Panc1 (cell line): ENCODE measurements at regions not wholly inside any gene's neighbourhood (a gene's known extent, or its start where the extent isn't known, plus 50 kb on each side); places are given as distances from the start of the nearest gene placed in this dataset.
A peak's percentile ranks its signal among the peaks of the same experiment; 100 is the strongest.

Experiments
- ATAC-seq: fragments of 200-7000 bp; cut with Tn5 transposase; 2 replicates; pipeline ENCODE4 v1.9.1; 2020; ENCODE audit warnings: mild to moderate bottlenecking, moderate library complexity
- BruUV-seq: library from RNA; stranded (reverse); fragments of 400-500 nt; replicated peaks from 2 replicates; lab custom pipeline; 2021; lab: Mats Ljungman, UMichigan
- CTCF ChIA-PET: fragments of 300-600 bp; sonication (Branson Sonifier 250); formaldehyde crosslinking; loops from one replicate; lab custom pipeline; 2022; ENCODE audit warnings: antibody characterized with exemption; lab: Charles Lee
- POLR2A ChIA-PET: fragments of 300-600 bp; sonication (Branson Sonifier 250); formaldehyde crosslinking; loops from one replicate; lab custom pipeline; 2022; ENCODE audit warnings: antibody characterized with exemption; lab: Charles Lee
- DNase-seq: peaks from one replicate; pipeline ENCODE4 v3.0.0-alpha.2; 2010; ENCODE audit warnings: low read depth, low spot score
- H3K27ac ChIP-seq: 2 replicates; pipeline ENCODE4 v1.5.1; 2011; ENCODE audit warnings: mild to moderate bottlenecking, low read length, inconsistent platforms
- H3K27me3 ChIP-seq: fragments of 200-500 bp; sonication (Bioruptor generic); 2 replicates; pipeline ENCODE4 v1.6.0; 2014; ENCODE audit warnings: low read length, inconsistent platforms; ENCODE audit not compliant: control insufficient read depth, insufficient read depth
- H3K36me3 ChIP-seq: fragments of 200-500 bp; sonication (Bioruptor generic); 2 replicates; pipeline ENCODE4 v1.5.1; 2014; ENCODE audit warnings: inconsistent platforms, mild to moderate bottlenecking, low read length, moderate library complexity; ENCODE audit not compliant: control insufficient read depth, insufficient read depth
- H3K4me1 ChIP-seq: 2 replicates; pipeline ENCODE4 v1.5.1; 2011; ENCODE audit warnings: inconsistent platforms, mild to moderate bottlenecking, low read length, moderate library complexity; ENCODE audit not compliant: control insufficient read depth, insufficient read depth
- H3K4me3 ChIP-seq, 2 experiments: 2 replicates each; pipeline ENCODE4 v1.5.1; 2011 to 2012; ENCODE audit warnings: low read depth in 2 of 2, low read length in 2 of 2, mild to moderate bottlenecking in 2 of 2, inconsistent platforms in 1 of 2, moderate library complexity in 1 of 2
- H3K9me3 ChIP-seq: fragments of 200-500 bp; sonication (Bioruptor generic); 2 replicates; pipeline ENCODE4 v1.5.1; 2014; ENCODE audit warnings: low read depth, mild to moderate bottlenecking, inconsistent platforms, low read length, moderate library complexity; ENCODE audit not compliant: control insufficient read depth, insufficient read depth
- CTCF ChIP-seq: fragments of 450-650 bp; IDR thresholded peaks from 2 replicates; pipeline ENCODE4 v1.5.1; 2017; ENCODE audit warnings: mild to moderate bottlenecking
- POLR2AphosphoS5 ChIP-seq: IDR thresholded peaks from 2 replicates; pipeline ENCODE4 v1.6.1; 2012; ENCODE audit warnings: mild to moderate bottlenecking, low read depth, low read length, moderate library complexity
- REST ChIP-seq, 2 experiments: IDR thresholded peaks; 2 replicates each; pipeline ENCODE4 v1.6.1; 2011 to 2012; ENCODE audit warnings: low read depth in 2 of 2, control low read depth in 1 of 2, low read length in 1 of 2, mild to moderate bottlenecking in 1 of 2, moderate library complexity in 1 of 2; ENCODE audit not compliant: insufficient read depth in 1 of 2
- SIN3A ChIP-seq: IDR thresholded peaks from 2 replicates; pipeline ENCODE4 v1.6.1; 2012; ENCODE audit warnings: low read depth, mild to moderate bottlenecking, low read length, moderate library complexity, borderline replicate concordance; ENCODE audit not compliant: insufficient read depth
- TCF7L2 ChIP-seq: IDR thresholded peaks from 2 replicates; pipeline ENCODE4 v1.6.1; 2011; ENCODE audit warnings: mild to moderate bottlenecking, low read depth, low read length, inconsistent platforms
- in situ Hi-C: cut with HindIII; loops from 2 replicates; pipeline ENCODE4 v1.10.0; 2016; ENCODE audit warnings: low sequenced_read_pairs, low pct_unique_long_range_greater_than_20kb
- intact Hi-C: fragments of 100-400 bp; cut with micrococcal nuclease; formaldehyde crosslinking; loops from one replicate; pipeline ENCODE4 v1.10.0; 2022; ENCODE audit not compliant: unreplicated experiment

- POLR2A ChIA-PET, result no interaction called here
These were observed 73.4 kb upstream of the CD44 start for GRCh38 chr11:35065566-35065965.

DNA sequence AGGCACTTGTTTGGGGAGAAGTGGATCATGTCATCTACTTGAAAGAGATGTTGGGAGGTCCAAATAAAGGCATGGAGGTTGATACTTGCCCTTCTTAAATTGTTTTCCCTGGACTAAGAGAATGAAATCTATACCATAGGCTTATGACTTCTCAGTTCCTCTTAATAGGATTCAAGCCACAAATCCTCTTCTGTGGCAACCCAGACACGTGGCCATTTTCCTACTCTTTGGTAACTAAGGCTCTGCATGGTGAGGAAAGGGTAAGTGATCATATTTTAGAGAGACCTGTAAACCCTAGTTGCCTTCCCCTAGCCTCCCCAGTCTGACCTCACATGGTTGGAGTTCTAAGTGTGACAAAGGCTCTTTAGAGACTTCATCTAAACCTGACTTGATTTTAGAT, 72.9 kb upstream of the CD44 start:
- no peaks in the 10 kb centered on the region for H3K36me3 ChIP-seq
- no peak for DNase-seq
- BruUV-seq, result no TSS peak
- in situ Hi-C loops, result no loop called here
- peaks cover 19% of the 10 kb centered on the region; the same call in 1 of the 2 replicates for H3K9me3 ChIP-seq
- TF ChIP-seq TCF7L2 (no peak), POLR2AphosphoS5 (no peak), REST (IDR thresholded peaks at IDR 0.05; ENCODE audit: insufficient read depth in 1 of 2, low read depth in 2 of 2, low read length in 1 of 2) (no peak), SIN3A (no peak), CTCF (no peak)
- H3K27me3 ChIP-seq, result no peaks in the 10 kb centered on the region
- H3K4me1 ChIP-seq, result peaks cover 14% of the 10 kb centered on the region
- ChIA-PET POLR2A (no interaction called here), CTCF (no interaction called here)
- peak overlapping the region; percentile 84 for H3K27ac ChIP-seq
- no peak overlapping the region for H3K4me3 ChIP-seq
- no peak for ATAC-seq
- intact Hi-C loops, result no loop called here

More at GRCh38 chr11:35065566-35065965, 73.4 kb upstream of the CD44 start:
- no TSS peak for BruUV-seq
- DNase-seq (no peak), ATAC-seq (no peak)
- CTCF ChIA-PET, result interaction anchor here (0.7 kb wide), 1 partner anchor 29 kb away, joined by 3 read pairs; no protein-coding TSS in a partner anchor
- TF ChIP-seq TCF7L2 (no peak), SIN3A (no peak), CTCF (no peak), POLR2AphosphoS5 (no peak)
- no peak overlapping the region for H3K4me3 ChIP-seq
- H3K36me3 ChIP-seq, result no peaks in the 10 kb centered on the region
- peaks cover 14% of the 10 kb centered on the region for H3K4me1 ChIP-seq
- peak overlapping the region; percentile 84; the same call in 1 of the 2 replicates for H3K27ac ChIP-seq
- peaks cover 15% of the 10 kb centered on the region; the same call in 1 of the 2 replicates for H3K9me3 ChIP-seq
- H3K27me3 ChIP-seq, result no peaks in the 10 kb centered on the region
- intact Hi-C loops, result no loop called here
- in situ Hi-C loops, result no loop called here
